GM18861 (cell line): ENCODE measurements at regions not wholly inside any gene's neighbourhood (a gene's known extent, or its start where the extent isn't known, plus 50 kb on each side); places are given as distances from the start of the nearest gene placed in this dataset.

Experiments used
- ATAC-seq: cut with Tn5 transposase; IDR thresholded peaks from one replicate; pipeline ENCODE4 v1.9.1; 2021; ENCODE audit not compliant: unreplicated experiment

DNA sequence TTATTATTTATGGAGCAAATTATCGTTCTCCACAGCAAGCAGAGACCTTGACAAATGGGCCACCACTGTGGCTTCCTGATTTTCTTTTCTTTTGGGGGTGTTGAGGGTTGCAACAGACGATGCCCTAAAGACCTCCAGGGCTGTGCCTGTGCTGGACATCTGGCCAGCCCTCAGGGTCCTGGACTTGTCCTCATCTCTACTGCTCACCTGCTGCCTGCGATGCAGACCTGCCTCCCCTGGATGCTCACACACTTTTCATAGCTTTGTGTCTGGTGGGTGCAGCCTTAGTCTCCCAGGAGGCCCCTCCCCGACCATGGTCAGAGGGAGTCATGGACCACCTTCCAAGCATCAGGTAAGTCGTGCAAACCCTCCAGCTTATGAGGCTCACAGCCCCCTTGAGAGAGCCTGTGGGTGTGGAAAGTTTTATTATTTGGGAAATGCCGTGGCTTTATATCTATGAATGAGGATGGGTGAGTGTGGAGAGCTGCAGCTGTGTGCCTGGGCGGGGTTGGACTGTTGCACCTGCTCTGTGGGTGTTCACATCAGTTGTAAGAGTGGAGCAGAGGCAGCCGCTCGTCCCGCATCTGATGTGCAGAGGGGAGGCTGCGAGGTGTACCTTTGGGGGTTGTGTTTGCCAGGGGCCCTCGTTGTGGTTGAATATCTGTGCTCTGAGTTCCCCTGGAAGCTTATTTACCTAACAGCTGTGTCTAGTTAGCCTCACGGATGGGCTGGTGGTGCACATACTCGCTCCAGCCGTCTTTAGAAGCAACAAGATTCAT is 126.3 kb upstream of the IRX4 start:
- no peak for ATAC-seq

- no peak for ATAC-seq
These were observed 125.3 kb upstream of the IRX4 start for GRCh38 chr5:2007878-2008501.

GRCh38 chr5:2007496-2007877 is 124.8 kb upstream of the IRX4 start:
- ATAC-seq = no peak

DNA sequence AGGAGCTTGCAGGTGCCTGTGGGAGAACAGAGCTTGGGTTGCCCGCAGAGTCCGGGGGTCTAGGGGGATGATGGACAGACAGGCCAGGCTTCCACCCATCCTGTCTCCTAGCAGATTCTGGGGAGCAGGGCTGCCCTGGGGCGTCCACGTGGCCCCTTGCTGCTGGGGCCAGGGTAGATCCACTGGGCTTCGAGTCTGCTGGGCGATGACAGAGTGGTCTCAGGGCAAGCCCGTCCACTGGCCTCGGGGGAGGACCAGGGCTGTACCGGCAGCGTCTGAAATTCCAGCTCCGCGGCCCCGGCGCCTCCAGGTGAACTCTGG is 124.2 kb upstream of the IRX4 start:
- no peak for ATAC-seq

- ATAC-seq = no peak
These were observed 123.7 kb upstream of the IRX4 start for GRCh38 chr5:2006193-2006970.

- ATAC-seq = no peak
These were observed 122.6 kb upstream of the IRX4 start for GRCh38 chr5:2005101-2006041.

DNA sequence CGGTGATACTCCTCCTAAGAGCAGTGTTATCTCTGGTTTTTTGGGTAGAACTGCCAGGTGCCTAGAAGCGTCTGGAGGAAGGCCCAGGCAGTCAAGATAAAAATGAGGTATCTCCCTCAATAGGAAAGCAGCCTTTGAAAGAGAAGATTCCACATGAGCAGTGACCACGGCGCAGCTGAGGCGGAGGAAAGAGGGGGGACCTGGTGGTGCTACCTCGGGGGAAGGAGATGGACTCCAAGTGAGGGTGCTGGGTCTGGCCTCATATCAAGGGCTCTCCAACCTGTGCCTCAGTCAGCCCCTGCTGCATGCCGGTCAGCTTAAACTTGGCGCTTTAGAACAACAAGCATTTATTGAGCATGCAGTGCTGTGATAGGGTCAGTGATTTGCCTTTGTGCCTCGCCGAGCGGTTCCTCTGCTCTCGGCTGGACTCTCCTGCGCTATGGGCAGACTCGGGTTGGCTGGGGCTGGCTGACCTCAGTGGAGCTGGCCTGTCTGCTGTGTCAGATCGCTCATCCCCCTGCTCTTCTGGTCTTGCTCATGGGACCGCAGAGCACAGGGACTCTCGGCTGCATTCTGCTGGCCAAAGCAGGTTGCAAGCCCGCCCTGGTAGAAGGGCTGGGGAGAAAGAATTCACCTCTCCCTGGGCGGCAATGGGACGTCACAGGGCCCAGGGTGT is 121.1 kb upstream of the IRX4 start:
- ATAC-seq = no peak

GRCh38 chr5:2003206-2003605 is 120.5 kb upstream of the IRX4 start:
- ATAC-seq = no peak

DNA sequence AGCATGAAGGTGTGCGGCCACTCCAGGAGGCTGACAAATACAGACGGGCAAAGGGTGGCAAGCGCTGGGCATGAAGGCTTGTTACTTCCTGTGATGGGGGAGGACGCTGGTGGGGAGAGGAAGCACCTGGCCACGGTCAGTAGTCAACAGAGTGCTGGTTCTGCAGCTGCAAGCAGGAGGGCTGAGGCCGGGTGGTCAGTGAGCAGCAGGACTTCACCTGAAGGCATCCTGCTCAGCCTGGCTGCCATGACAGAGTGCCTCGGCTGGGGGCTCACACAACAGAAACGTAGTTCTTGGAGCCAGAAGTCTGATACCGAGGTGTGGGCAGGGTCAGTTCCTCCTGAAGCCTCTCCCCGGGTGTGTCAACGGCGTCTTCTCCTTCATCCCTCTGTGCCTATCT is 118.6 kb upstream of the IRX4 start:
- ATAC-seq = no peak

- ATAC-seq = no peak
These were observed 117.9 kb upstream of the IRX4 start for GRCh38 chr5:2000591-2000990.

DNA sequence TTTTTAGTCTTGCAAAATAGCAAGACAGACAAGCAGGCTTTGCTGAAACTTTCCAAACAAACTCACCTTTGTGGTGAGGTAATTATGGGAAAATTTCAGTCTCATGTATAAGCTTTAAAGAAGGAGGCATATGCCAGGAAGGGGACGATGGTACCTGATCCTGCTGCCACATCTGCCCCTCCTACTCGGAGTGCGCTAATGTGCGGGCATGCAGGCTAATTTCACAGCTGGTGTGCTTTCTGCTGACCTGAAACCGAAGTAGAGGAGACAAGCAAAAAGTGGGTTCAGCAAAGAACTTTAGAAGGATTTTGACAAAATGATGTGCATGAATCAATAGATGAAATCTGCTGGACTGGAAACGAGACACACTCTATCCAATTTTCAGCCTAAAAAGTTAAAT is 117.1 kb upstream of the IRX4 start:
- ATAC-seq = no peak

DNA sequence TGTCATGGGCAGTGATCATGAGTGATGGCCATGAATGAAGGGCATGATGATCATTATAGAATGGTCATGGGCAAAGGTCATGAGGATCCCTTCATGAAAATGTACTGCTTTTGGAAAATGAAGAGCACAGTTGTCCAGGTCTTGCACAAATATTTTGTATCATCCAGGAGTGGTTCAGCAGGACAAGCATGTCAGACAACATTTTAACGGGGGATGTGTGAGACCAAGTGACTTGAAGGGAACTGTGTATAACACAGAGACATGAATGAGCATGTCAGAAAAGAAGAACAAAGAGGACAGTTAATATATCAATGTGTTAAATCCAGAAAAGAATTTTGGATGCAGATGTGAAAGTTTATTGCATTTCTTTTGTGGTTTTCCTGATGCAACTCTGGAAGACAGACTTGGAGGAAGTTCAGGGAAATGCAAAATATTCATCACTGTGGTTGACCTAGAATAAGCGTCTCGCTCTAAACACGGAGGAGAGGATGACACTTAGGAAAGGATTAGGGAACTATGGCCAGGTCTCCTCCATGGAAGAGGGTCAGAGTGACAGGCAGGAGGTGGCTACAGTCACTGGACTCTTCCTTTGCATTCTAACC is 116.1 kb upstream of the IRX4 start:
- no peak for ATAC-seq

- ATAC-seq = no peak
These were observed 115.6 kb upstream of the IRX4 start for GRCh38 chr5:1998348-1998669.

DNA sequence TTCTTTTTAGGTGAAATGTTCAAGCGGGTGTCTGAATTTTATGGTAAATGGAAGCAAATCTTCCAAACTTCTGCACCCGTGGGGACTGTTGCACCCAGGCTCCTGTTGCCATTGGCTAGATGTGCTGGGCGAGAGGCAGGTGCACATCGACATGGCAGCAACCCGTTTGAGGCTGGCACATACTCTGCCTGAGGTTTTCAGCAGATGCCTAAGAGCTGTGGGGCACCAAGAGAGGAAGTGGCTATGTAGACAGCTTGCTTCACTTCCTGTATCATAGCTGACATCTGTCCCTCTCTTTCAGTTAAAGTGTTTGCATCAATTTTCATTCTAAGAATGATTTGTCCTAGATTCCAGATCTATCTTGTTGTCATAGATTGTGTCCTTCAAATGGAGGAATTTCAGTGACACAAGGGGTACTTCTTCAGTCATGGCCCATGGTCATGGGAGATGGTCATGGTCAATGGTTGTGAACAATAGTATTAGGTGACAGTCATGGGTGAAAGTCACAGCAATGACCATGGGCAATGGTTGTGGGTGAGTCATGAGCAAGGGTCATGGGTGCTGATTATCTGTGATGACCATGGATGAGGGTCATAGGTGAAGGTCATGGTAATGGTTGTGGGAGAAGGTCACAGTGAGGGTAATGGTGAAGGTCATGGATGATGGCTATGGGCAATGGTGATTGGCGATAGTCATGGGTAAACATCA is 115.1 kb upstream of the IRX4 start:
- no peak for ATAC-seq

- no peak for ATAC-seq
These were observed 112.8 kb upstream of the IRX4 start for GRCh38 chr5:1995491-1995890.

GRCh38 chr5:1987471-1987870 is 104.7 kb upstream of the IRX4 start:
- ATAC-seq = no peak

DNA sequence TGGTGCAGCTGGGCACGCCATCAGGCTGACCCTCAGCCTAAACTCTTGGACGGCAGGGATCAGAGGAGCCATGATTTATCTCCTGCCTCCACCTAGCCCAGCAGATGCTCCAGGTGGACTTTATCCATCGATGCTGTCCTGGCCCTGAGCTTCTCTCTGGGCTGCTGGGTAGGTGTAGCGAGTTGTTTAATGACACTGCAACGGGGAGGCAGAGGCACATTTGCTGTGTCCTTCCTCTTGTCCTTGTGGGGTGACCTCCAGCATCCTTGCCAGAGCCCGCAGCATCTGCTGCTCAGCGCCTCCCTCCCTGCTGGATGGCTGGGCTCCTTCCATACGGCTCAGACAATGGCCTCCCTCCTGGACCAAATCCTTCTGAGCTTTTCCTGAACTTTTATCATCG is 103.1 kb upstream of the IRX4 start:
- no peak for ATAC-seq

DNA sequence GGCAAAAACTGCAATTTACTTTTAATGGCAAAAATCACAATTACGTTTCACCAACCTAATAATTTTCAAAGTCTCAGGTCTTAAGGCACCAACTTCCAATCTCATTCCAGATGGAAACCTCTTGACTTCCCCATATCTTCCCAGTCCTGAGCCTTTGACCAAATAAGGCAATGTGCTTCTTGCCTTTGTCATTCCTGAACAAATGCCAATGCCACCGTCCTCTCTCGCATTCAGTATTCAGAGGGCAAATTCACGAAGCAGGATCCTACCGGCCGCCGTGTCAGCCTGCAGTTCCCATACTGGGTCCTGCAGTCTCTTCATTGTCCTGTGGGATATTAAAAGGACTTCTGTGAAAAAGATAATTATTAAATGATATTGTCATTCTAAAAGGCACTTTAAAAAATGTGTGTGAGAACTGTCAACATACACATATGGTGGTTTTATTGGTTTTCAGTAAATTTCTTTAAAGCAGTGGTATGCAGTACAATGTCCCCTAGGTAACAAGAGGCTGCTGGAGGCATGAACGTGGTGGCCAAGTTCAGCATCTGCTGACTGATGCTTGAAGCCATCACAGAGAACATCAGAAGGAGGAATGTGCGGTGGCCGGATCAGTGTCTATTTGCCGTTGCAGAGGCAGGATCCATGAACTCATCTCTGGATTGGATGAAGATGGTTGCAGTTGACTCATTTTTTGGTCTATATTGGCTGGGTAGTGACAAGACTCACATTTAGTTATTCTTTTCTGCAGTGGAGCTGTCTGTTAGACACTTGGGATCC is 101.4 kb upstream of the IRX4 start:
- ATAC-seq = no peak

DNA sequence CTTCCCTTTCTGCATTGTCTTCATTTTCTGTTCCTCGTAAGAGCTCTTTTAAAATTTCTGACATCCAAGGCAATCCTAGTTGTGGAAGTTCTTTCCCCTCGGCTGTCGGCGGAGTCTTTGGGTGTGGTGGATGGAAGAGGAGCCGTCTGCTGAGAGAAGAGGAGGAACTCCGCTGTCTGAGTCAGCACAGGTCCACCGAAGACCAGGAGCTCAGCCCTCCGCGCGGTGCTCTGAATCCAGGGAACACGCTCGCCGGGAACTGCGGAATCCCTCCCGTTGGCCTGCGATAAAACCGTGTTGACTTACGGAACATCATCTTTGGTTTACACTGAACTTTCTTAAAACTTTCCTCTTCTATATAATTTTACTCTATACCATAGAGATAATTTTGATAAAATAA is 100.7 kb upstream of the IRX4 start:
- ATAC-seq = no peak
